ENCODE measurements at regions not wholly inside any gene's neighbourhood (a gene's known extent, or its start where the extent isn't known, plus 50 kb on each side); places are given as distances from the start of the nearest gene placed in this dataset.
"Not testable (repeated sequence)": the region's sequence is repeated elsewhere in the genome, so short reads cannot be mapped to it uniquely, and the experiment has no call there.

DNA sequence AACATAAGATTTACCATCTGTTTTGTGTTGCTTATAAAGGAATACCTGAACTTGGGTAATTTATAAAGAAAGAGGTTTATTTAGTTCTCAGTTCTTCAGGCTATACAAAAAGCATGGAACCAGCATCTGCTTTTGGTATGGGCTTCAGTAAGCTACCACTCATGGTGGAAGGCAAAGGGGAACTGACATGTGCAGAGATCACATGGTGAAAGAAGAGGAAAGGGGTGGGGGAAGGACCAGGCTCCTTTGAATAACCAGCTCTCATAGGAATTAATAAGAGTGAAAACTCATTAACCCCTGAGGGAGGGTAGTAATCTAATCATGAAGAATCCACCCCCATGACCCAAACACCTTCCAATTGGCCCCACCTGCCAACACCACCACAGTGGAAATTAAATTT is 89.5 kb upstream of the TMEM170B start:
- no peak for ATAC-seq (ENCODE audit: low FRiP score in 2 of 2)
- H3K36me3 ChIP-seq: no peaks in the 10 kb centered on the region
- no peaks in the 10 kb centered on the region for H3K4me1 ChIP-seq
- no peak for DNase-seq
- H3K27ac ChIP-seq: no peak overlapping the region
- no peaks in the 10 kb centered on the region for H3K9me3 ChIP-seq
- H3K4me3 ChIP-seq: no peak overlapping the region
- no peaks in the 10 kb centered on the region for H3K27me3 ChIP-seq
- TF ChIP-seq, protein P1, sequence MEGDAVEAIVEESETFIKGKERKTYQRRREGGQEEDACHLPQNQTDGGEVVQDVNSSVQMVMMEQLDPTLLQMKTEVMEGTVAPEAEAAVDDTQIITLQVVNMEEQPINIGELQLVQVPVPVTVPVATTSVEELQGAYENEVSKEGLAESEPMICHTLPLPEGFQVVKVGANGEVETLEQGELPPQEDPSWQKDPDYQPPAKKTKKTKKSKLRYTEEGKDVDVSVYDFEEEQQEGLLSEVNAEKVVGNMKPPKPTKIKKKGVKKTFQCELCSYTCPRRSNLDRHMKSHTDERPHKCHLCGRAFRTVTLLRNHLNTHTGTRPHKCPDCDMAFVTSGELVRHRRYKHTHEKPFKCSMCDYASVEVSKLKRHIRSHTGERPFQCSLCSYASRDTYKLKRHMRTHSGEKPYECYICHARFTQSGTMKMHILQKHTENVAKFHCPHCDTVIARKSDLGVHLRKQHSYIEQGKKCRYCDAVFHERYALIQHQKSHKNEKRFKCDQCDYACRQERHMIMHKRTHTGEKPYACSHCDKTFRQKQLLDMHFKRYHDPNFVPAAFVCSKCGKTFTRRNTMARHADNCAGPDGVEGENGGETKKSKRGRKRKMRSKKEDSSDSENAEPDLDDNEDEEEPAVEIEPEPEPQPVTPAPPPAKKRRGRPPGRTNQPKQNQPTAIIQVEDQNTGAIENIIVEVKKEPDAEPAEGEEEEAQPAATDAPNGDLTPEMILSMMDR (IDR thresholded peaks at IDR 0.05): no peak
- TF ChIP-seq EP300 (IDR thresholded peaks at IDR 0.05): no peak
- TF ChIP-seq POLR2AphosphoS5 (IDR thresholded peaks at IDR 0.05): no peak
- TF ChIP-seq POLR2A (IDR thresholded peaks at IDR 0.05): no peak

DNA sequence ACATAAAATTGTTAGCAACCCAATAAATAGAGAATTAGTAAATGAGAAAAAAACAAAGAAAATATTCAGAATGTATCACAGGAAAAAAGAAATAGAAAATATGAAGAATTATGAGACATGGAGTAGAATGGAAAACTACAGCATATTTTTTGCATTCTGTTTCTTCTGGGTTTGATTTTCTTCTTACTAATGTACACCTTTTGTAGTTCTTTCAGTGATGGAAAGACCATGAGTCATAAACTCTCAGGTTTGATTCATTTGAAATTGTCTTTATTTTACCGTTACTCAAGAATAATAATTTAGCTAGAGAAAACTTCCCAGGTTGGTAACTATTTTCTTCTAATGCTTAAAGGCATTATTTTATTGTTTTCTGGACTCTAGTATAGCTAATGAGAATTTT is 90.3 kb upstream of the TMEM170B start:
- ATAC-seq (ENCODE audit: low FRiP score in 2 of 2): no peak

DNA sequence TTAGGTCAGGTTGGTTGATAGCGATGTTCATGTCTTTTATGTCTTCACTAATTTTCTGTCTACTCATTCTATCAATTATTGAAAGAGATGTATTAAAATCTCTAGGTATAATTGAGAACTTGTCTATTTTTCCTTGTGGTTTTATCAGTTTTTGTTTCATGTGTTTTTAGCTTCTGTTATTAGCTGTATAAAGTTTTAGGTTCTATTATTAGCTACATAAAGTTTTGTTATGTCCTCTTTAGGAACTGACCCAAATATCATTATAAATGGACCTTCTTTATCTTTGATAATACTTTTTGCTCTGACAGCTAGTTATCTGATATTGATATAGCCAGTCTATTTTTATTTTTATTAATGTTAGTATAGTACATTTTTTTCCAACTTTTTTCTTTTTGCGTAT is 92.4 kb upstream of the TMEM170B start:
- DNase-seq (no peak), ATAC-seq (ENCODE audit: low FRiP score in 2 of 2) (no peak)
- Histone ChIP-seq H3K27ac (no peak overlapping the region), H3K9me3 (no peaks in the 10 kb centered on the region), H3K4me3 (no peak overlapping the region), H3K4me1 (no peaks in the 10 kb centered on the region), H3K36me3 (no peaks in the 10 kb centered on the region), H3K27me3 (no peaks in the 10 kb centered on the region)
- TF ChIP-seq POLR2A (IDR thresholded peaks at IDR 0.05): no peak
- TF ChIP-seq EP300 (IDR thresholded peaks at IDR 0.05): no peak
- TF ChIP-seq POLR2AphosphoS5 (IDR thresholded peaks at IDR 0.05): no peak
- 95 to 97% methylated on average over 2 of the region's 2 CpGs for WGBS, 2 donors

More for the DNA sequence above, 90.3 kb upstream of the TMEM170B start:
- WGBS, 2 donors: 96 to 98% methylated on average over 1 of the region's 1 CpG
- TF ChIP-seq, protein P1 (IDR thresholded peaks at IDR 0.05): no peak
- no peak for TF ChIP-seq POLR2A (IDR thresholded peaks at IDR 0.05)
- no peak for TF ChIP-seq EP300 (IDR thresholded peaks at IDR 0.05)
- no peak for TF ChIP-seq POLR2AphosphoS5 (IDR thresholded peaks at IDR 0.05)
- no peaks in the 10 kb centered on the region for H3K9me3 ChIP-seq
- no peaks in the 10 kb centered on the region for H3K27me3 ChIP-seq
- H3K4me3 ChIP-seq: no peak overlapping the region
- no peak for DNase-seq
- H3K36me3 ChIP-seq: no peaks in the 10 kb centered on the region
- H3K4me1 ChIP-seq: no peaks in the 10 kb centered on the region
- H3K27ac ChIP-seq: no peak overlapping the region

GRCh38 chr6:11443125-11443524 is 94.4 kb upstream of the TMEM170B start:
- WGBS, 2 donors: 90 to 94% methylated on average over 1 of the region's 1 CpG
- not testable (repeated sequence) for ATAC-seq (ENCODE audit: low FRiP score in 2 of 2); H3K27me3 ChIP-seq

GRCh38 chr6:11442495-11442894 is 95.1 kb upstream of the TMEM170B start:
- peaks cover 16 to 23% (median 20%) of the 10 kb centered on the region in 4 donors for H3K4me1 ChIP-seq
- no peaks in the 10 kb centered on the region for H3K9me3 ChIP-seq
- no peak for DNase-seq
- WGBS, 2 donors: 76 to 100% methylated on average over 2 of the region's 2 CpGs
- TF ChIP-seq POLR2A (IDR thresholded peaks at IDR 0.05): no peak
- TF ChIP-seq, protein P1 (IDR thresholded peaks at IDR 0.05): no peak
- TF ChIP-seq POLR2AphosphoS5 (IDR thresholded peaks at IDR 0.05): no peak
- no peak for TF ChIP-seq EP300 (IDR thresholded peaks at IDR 0.05)
- ATAC-seq (ENCODE audit: low FRiP score in 2 of 2): no peak
- no peak overlapping the region for H3K27ac ChIP-seq
- no peaks in the 10 kb centered on the region for H3K27me3 ChIP-seq
- no peaks in the 10 kb centered on the region for H3K36me3 ChIP-seq
- H3K4me3 ChIP-seq: no peak overlapping the region

More at GRCh38 chr6:11443125-11443524, 94.4 kb upstream of the TMEM170B start:
- not testable (repeated sequence) for H3K36me3 ChIP-seq, H3K9me3 ChIP-seq, DNase-seq, H3K27ac ChIP-seq, H3K4me3 ChIP-seq
- H3K4me1 ChIP-seq: peaks cover 10 to 16% (median 14%) of the 10 kb centered on the region in 4 donors

DNA sequence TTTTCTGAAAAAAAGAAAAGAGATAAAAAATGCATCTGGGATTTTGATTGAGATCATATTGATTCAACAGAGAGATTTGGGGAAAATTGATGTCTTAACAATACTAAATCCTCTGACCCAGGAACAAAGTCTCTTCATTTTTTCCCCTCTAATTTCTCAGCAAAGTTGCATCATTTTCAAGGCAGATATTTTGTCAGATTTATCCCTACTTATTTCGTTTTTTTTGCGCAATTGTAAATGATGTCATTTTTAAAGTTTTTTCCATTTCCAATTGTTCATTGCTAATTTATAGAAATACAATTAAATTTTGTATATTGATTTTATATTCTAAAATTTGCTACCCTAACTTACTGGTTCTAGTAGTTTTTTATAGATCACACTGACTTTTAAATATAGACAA is 97.7 kb upstream of the TMEM170B start:
- peak overlapping the region in 3 of 4 donors; percentile 66 to 86 (median 66) for H3K27ac ChIP-seq
- no peak overlapping the region for H3K4me3 ChIP-seq
- peaks cover 29 to 36% (median 33%) of the 10 kb centered on the region in 4 donors for H3K4me1 ChIP-seq
- DNase-seq (no peak), ATAC-seq (ENCODE audit: low FRiP score in 2 of 2) (no peak)
- H3K9me3 ChIP-seq: no peaks in the 10 kb centered on the region
- no peaks in the 10 kb centered on the region for H3K27me3 ChIP-seq
- TF ChIP-seq, protein P1 (IDR thresholded peaks at IDR 0.05): no peak
- TF ChIP-seq POLR2AphosphoS5 (IDR thresholded peaks at IDR 0.05) (no peak), EP300 (IDR thresholded peaks at IDR 0.05) (no peak), POLR2A (IDR thresholded peaks at IDR 0.05) (no peak)
- no peaks in the 10 kb centered on the region for H3K36me3 ChIP-seq
- 69 to 76% methylated on average over 2 of the region's 2 CpGs for WGBS, 2 donors

Measured in upper lobe of left lung (tissue), 6 donors.